MM.1S (cell line): ENCODE measurements at regions not wholly inside any gene's neighbourhood (a gene's known extent, or its start where the extent isn't known, plus 50 kb on each side); places are given as distances from the start of the nearest gene placed in this dataset.

Source experiments
- DNase-seq: peaks from one replicate; pipeline ENCODE4 v3.0.0-alpha.2; 2015
- H2AFZ ChIP-seq: fragments of 300-600 bp; sonication (generic); 2 replicates; pipeline ENCODE4 v1.6.0; 2016; ENCODE audit warnings: antibody characterized with exemption, low read length
- H3F3A ChIP-seq: fragments of 300-600 bp; sonication (generic); 2 replicates; pipeline ENCODE4 v1.6.1; 2016; ENCODE audit warnings: mild to moderate bottlenecking, antibody characterized with exemption, low read length, moderate library complexity, mixed read lengths; ENCODE audit not compliant: insufficient read depth
- H3K27ac ChIP-seq: fragments of 300-600 bp; sonication (generic); 2 replicates; pipeline ENCODE4 v1.5.1; 2016; ENCODE audit warnings: mild to moderate bottlenecking, low read length
- H3K27me3 ChIP-seq: fragments of 300-600 bp; sonication (generic); replicated peaks from 2 replicates; pipeline ENCODE4 v1.6.0; 2016; ENCODE audit warnings: low read length; ENCODE audit not compliant: insufficient read depth
- H3K36me3 ChIP-seq: fragments of 300-600 bp; sonication (generic); replicated peaks from 2 replicates; pipeline ENCODE4 v1.6.1; 2016; ENCODE audit warnings: mild to moderate bottlenecking, low read length, mixed read lengths; ENCODE audit not compliant: insufficient read depth
- H3K4me1 ChIP-seq: fragments of 300-600 bp; sonication (generic); 2 replicates; pipeline ENCODE4 v1.6.1; 2016; ENCODE audit warnings: low read length, mixed read lengths
- H3K4me2 ChIP-seq: fragments of 300-600 bp; sonication (generic); 2 replicates; pipeline ENCODE4 v1.6.0; 2016; ENCODE audit warnings: low read depth, low read length
- H3K4me3 ChIP-seq: fragments of 300-600 bp; sonication (generic); 2 replicates; pipeline ENCODE4 v1.5.1; 2016; ENCODE audit warnings: low read length, mixed read lengths
- H3K79me2 ChIP-seq: fragments of 300-600 bp; sonication (generic); 2 replicates; pipeline ENCODE4 v1.6.1; 2016; ENCODE audit warnings: mixed run types, low read length, mixed read lengths
- H3K9ac ChIP-seq: fragments of 300-600 bp; sonication (generic); 2 replicates; pipeline ENCODE4 v1.6.1; 2016; ENCODE audit warnings: low read length, mixed read lengths
- H3K9me2 ChIP-seq: fragments of 300-600 bp; sonication (generic); replicated peaks from 2 replicates; pipeline ENCODE4 v1.6.1; 2016; ENCODE audit warnings: mild to moderate bottlenecking, low read length, mixed read lengths; ENCODE audit not compliant: insufficient read depth
- H3K9me3 ChIP-seq: fragments of 300-600 bp; sonication (generic); replicated peaks from 2 replicates; pipeline ENCODE4 v1.6.1; 2016; ENCODE audit warnings: mild to moderate bottlenecking, low read length, mixed read lengths; ENCODE audit not compliant: insufficient read depth
- H4K20me1 ChIP-seq: fragments of 300-600 bp; sonication (generic); 2 replicates; pipeline ENCODE4 v1.6.1; 2016; ENCODE audit warnings: mild to moderate bottlenecking, low read length, moderate library complexity, mixed read lengths; ENCODE audit not compliant: insufficient read depth
- EZH2 ChIP-seq: fragments of 300-600 bp; sonication (generic); optimal IDR thresholded peaks from 2 replicates; pipeline ENCODE3; 2017; ENCODE audit warnings: low read depth, mild to moderate bottlenecking, antibody characterized with exemption, low read length, mixed read lengths
- EZH2phosphoT487 ChIP-seq: fragments of 300-600 bp; sonication (generic); IDR thresholded peaks from 2 replicates; pipeline ENCODE4 v1.6.1; 2018; ENCODE audit warnings: antibody characterized with exemption, low read length
- TF ChIP-seq, protein P1 (sequence below): fragments of 300-600 bp; sonication (generic); IDR thresholded peaks from 2 replicates; pipeline ENCODE4 v1.5.1; 2016; ENCODE audit warnings: antibody characterized with exemption, low read length, mixed read lengths

DNA sequence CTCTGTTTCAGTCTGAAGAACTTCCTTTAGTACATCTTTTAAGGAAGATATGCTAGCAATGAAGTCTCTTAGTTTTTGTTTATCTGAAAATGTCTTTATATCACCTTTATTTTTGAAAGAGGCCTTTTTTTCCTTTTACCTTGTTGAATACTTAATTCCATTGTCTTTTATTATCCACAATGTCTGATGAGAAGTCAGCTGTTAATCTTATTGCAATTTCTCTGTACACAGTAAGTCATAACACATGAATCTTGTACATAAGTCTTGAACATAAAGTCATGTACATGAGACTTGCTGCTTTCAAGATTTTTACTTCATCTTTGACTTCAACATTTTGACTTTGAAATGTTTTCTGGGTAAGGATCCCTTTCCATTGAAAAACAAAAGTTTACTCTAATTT lies 424.3 kb upstream of the ATP10A start:
- no peak overlapping the region for H3K9ac ChIP-seq
- no peak overlapping the region for H3K27ac ChIP-seq
- H3K9me3 ChIP-seq: no peaks in the 10 kb centered on the region
- no peak for DNase-seq
- no peaks in the 10 kb centered on the region for H4K20me1 ChIP-seq
- TF ChIP-seq, protein P1, sequence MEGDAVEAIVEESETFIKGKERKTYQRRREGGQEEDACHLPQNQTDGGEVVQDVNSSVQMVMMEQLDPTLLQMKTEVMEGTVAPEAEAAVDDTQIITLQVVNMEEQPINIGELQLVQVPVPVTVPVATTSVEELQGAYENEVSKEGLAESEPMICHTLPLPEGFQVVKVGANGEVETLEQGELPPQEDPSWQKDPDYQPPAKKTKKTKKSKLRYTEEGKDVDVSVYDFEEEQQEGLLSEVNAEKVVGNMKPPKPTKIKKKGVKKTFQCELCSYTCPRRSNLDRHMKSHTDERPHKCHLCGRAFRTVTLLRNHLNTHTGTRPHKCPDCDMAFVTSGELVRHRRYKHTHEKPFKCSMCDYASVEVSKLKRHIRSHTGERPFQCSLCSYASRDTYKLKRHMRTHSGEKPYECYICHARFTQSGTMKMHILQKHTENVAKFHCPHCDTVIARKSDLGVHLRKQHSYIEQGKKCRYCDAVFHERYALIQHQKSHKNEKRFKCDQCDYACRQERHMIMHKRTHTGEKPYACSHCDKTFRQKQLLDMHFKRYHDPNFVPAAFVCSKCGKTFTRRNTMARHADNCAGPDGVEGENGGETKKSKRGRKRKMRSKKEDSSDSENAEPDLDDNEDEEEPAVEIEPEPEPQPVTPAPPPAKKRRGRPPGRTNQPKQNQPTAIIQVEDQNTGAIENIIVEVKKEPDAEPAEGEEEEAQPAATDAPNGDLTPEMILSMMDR: no peak
- TF ChIP-seq EZH2 (no peak), EZH2phosphoT487 (no peak)
- H3K4me3 ChIP-seq: no peak overlapping the region
- no peaks in the 10 kb centered on the region for H3K4me1 ChIP-seq
- no peak overlapping the region for H2AFZ ChIP-seq
- H3K9me2 ChIP-seq: no peaks in the 10 kb centered on the region
- H3K4me2 ChIP-seq: no peak overlapping the region
- H3K27me3 ChIP-seq: no peaks in the 10 kb centered on the region
- H3F3A ChIP-seq: no peaks in the 10 kb centered on the region
- H3K79me2 ChIP-seq: no peaks in the 10 kb centered on the region
- H3K36me3 ChIP-seq: no peaks in the 10 kb centered on the region

DNA sequence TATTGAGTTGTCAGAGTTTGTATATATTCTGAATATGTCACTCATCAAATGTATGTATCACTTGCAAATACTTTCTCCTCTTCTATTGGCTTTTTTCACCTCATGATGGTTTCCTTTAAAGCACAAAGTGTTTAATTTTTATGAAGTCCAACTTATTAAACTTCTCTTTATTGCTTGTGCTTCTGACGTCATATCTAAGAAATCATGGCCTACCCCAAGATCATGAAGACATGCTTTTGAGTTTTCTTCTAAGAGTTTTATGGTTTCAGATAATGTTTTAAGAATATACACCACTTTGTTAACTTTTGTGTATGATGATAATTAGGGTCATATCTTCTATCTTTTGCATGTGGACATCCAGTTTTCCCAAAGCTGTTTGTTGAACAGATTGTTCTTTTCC lies 417.2 kb upstream of the ATP10A start:
- no peaks in the 10 kb centered on the region for H3K27me3 ChIP-seq
- no peak for TF ChIP-seq EZH2
- no peaks in the 10 kb centered on the region for H3K9me2 ChIP-seq
- no peaks in the 10 kb centered on the region for H4K20me1 ChIP-seq
- no peaks in the 10 kb centered on the region for H3K4me1 ChIP-seq
- H3K27ac ChIP-seq: no peak overlapping the region
- H3K79me2 ChIP-seq: no peaks in the 10 kb centered on the region
- H3K4me2 ChIP-seq: no peak overlapping the region
- no peak overlapping the region for H3K4me3 ChIP-seq
- no peak overlapping the region for H3K9ac ChIP-seq
- H3K36me3 ChIP-seq: no peaks in the 10 kb centered on the region
- no peaks in the 10 kb centered on the region for H3F3A ChIP-seq
- H3K9me3 ChIP-seq: no peaks in the 10 kb centered on the region
- no peak overlapping the region for H2AFZ ChIP-seq
- no peak for DNase-seq

DNA sequence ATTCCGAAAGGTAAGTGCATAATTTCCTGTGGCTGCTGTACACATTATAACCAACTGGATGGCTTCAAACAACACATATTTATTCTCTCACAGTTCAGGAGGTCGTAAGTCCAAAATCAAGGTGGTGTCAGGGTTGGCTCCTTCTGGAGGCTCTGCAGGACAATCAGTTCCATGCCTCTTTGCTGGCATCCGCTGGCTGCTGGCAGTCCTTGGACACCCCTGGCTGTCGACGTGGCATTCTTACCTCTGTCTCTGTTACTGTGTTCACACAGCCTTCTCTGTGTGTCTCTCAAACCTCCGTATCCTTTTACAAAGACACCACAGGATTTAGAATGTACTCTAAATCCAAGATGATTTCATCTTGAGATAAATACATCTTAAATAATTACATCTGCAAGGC lies 398.8 kb upstream of the ATP10A start:
- Histone ChIP-seq H3K4me3 (no peak overlapping the region), H2AFZ (no peak overlapping the region), H3K36me3 (no peaks in the 10 kb centered on the region), H3K79me2 (no peaks in the 10 kb centered on the region), H4K20me1 (no peaks in the 10 kb centered on the region), H3K9me2 (no peaks in the 10 kb centered on the region), H3K27ac (no peak overlapping the region), H3K9me3 (no peaks in the 10 kb centered on the region; the same call in 1 of the 2 replicates), H3K4me2 (no peak overlapping the region), H3F3A (no peaks in the 10 kb centered on the region), H3K27me3 (no peaks in the 10 kb centered on the region), H3K4me1 (no peaks in the 10 kb centered on the region), H3K9ac (no peak overlapping the region)
- TF ChIP-seq EZH2phosphoT487 (no peak), EZH2 (no peak)
- TF ChIP-seq, protein P1: no peak
- DNase-seq: no peak

DNA sequence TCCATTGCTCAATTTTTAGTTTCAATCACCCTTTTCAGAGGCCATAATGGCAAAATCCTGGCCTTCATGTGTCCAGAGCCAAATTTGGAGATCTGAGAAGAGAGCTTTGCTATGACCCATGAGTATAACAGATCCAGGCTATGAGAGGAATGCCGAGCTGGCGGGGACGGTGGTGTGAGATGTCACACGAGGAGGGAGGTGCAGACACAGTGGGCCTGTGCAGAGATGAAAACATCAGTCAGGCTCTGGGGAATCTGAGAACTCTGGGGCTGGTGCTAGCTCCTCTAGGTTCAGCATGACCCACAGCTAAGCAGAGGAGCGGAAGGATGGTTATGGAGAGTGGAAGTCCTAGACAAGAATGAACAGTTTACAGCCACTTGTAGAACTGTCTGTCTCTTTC lies 398.3 kb upstream of the ATP10A start:
- no peaks in the 10 kb centered on the region for H3F3A ChIP-seq
- no peaks in the 10 kb centered on the region for H3K9me2 ChIP-seq
- no peak for DNase-seq
- H2AFZ ChIP-seq: no peak overlapping the region
- H3K4me2 ChIP-seq: no peak overlapping the region
- H4K20me1 ChIP-seq: no peaks in the 10 kb centered on the region
- no peaks in the 10 kb centered on the region for H3K36me3 ChIP-seq
- H3K27me3 ChIP-seq: no peaks in the 10 kb centered on the region
- TF ChIP-seq EZH2 (no peak), EZH2phosphoT487 (no peak)
- TF ChIP-seq, protein P1: no peak
- H3K9me3 ChIP-seq: no peaks in the 10 kb centered on the region; the same call in 1 of the 2 replicates
- no peaks in the 10 kb centered on the region for H3K4me1 ChIP-seq
- H3K9ac ChIP-seq: no peak overlapping the region
- H3K79me2 ChIP-seq: no peaks in the 10 kb centered on the region
- no peak overlapping the region for H3K4me3 ChIP-seq
- H3K27ac ChIP-seq: no peak overlapping the region
